AG08395 (cell line): ENCODE measurements at regions not wholly inside any gene's neighbourhood (a gene's known extent, or its start where the extent isn't known, plus 50 kb on each side); places are given as distances from the start of the nearest gene placed in this dataset.
"Not testable (repeated sequence)": the region's sequence is repeated elsewhere in the genome, so short reads cannot be mapped to it uniquely, and the experiment has no call there.

Experiments
- DNase-seq: peaks from one replicate; pipeline ENCODE4 v3.0.0; 2012; ENCODE audit warnings: mixed read lengths, low spot score

GRCh38 chr6:21772884-21773575 is 179.5 kb downstream of the SOX4 start:
- no peak for DNase-seq

DNA sequence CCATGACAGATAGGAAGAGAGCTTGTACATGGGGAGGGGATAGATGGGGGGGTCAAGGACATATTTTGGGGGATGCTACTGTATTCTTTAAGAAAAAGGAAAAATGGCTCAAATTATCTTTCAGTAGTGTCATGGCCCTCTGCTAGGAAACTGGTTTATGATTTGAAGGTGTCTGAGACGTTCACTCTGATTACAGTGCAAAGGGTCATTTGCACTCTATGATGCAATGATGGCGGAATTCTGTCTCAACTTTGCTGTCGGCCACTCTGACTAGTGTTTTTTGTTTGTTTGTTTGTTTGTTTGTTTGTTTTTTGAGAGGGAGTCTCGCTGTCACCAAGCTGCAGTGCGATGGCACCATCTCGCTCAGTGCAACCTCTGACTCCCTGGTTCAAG is 180.0 kb downstream of the SOX4 start:
- no peak for DNase-seq

- DNase-seq: no peak
Measured at GRCh38 chr6:21777846-21778245, 184.3 kb downstream of the SOX4 start.

DNA sequence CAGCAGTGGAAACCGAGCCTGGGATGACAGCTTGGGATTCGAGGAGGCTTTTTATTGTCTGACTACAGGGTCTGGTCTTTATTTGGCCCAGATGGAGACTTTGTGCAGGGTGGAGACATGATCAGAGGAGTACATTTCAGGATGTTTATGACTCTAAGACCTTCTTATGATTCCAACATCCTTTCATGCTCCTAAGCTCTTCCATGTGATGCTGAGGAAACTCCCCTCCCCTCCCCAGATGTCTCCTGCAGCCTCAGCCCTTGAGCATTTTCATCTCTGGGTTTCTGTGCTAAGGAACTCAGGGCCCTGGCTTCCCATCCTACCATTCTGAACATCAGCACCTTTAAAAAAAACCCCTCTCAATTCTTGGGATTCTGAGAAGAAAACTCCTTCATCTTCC is 186.6 kb downstream of the SOX4 start:
- no peak for DNase-seq

GRCh38 chr6:21780679-21781078 is 187.1 kb downstream of the SOX4 start:
- no peak for DNase-seq

DNA sequence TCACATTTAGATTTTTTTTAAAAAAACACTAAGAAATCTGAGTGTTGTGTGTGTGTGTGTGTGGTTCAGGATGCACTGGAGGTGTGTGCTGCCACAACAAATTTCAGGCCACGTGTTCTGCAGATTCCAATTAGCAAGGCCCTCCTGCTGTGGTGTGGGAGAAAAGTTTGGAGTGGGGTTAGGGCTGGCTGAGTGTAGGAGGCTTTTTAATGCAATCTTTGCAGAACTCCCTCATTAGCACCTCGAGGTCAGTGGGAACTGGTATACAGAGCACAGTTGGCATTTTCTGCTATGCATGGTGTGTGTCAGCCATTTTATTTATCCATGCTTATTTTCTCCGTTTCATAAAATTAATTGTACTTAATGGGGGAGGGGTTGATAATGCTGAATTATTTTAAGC is 187.6 kb downstream of the SOX4 start:
- no peak for DNase-seq

GRCh38 chr6:21785164-21785563 is 191.6 kb downstream of the SOX4 start:
- no peak for DNase-seq

GRCh38 chr6:21791056-21791455 is 197.5 kb downstream of the SOX4 start:
- no peak for DNase-seq

GRCh38 chr6:21791581-21791980 is 198.0 kb downstream of the SOX4 start:
- DNase-seq: peak; percentile 23

GRCh38 chr6:21792177-21792576 is 198.6 kb downstream of the SOX4 start:
- no peak for DNase-seq

GRCh38 chr6:21796979-21797378 is 203.4 kb downstream of the SOX4 start:
- not testable (repeated sequence) for DNase-seq

GRCh38 chr6:21798468-21798867 is 204.9 kb downstream of the SOX4 start:
- no peak for DNase-seq

GRCh38 chr6:21800330-21800729 is 206.8 kb downstream of the SOX4 start:
- no peak for DNase-seq

- DNase-seq: peak; percentile 8
Measured at GRCh38 chr6:21800948-21801438, 207.4 kb downstream of the SOX4 start.

- no peak for DNase-seq
Measured at GRCh38 chr6:21801446-21802174, 208.1 kb downstream of the SOX4 start.

DNA sequence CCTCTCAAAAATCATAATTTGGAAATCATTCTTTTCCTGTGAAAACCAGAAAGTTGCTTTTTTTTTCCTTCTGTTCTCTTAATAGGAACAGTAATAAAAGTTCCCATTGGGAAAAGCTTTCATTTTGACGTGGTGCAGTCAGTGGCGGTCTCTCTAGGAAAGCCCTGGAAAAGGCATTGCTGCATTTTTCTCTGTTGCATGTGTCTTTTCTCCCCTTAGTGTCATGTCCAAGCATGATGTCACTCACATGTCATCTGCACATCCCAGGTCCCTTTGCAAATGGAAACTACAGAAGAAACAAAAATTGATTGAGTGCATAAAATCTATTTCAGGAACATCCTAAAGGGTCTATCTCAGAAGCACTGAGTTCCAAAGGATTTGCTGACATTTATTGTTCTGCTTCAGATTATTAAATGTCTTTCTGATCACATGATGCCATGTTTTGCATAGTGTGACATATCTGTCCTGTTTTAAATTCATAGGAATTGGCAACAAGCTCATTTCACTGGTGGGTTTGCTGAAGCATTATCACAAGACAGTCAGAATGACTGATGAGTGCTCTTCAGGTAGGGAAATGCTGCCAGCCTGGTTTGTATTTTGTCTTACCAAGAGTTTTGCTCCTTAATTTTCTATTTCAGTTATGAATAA is 208.7 kb downstream of the SOX4 start:
- no peak for DNase-seq

DNA sequence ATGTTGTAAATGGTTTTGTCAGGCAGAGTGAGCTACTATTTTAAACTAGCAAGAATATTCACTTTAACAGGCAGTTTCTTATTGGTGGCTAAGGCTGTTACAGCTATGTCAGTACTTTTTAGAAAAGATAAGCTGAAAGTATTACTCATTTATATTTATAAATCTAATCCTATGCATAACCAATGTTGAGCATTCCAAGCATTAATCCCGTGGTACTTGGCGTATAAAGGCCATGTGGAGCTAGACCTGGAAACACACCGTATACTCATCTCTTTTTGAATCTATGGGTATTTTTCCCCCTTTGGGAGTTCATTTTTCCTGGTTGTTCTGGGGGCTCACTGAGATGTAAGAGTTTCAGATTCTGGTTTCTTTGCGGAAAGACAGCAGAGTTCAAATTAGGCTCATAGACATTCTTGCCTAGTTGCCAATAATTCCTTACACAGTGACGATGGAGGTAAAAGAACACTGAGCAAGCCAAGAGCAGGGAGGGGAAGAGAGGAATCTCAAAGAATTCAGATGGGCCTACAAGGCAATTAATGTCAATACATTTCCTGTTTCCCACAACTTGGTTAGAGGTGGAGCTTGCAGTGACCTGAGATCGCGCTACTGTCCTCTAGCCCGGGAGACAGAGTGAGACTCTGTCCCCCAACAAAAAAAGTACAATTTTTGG is 211.5 kb downstream of the SOX4 start:
- no peak for DNase-seq

GRCh38 chr6:21807299-21808044 is 213.9 kb downstream of the SOX4 start:
- DNase-seq: no peak

- DNase-seq: peak; percentile 67
Measured at GRCh38 chr6:21808045-21808470, 214.5 kb downstream of the SOX4 start.

- no peak for DNase-seq
Measured at GRCh38 chr6:21808551-21809242, 215.1 kb downstream of the SOX4 start.

DNA sequence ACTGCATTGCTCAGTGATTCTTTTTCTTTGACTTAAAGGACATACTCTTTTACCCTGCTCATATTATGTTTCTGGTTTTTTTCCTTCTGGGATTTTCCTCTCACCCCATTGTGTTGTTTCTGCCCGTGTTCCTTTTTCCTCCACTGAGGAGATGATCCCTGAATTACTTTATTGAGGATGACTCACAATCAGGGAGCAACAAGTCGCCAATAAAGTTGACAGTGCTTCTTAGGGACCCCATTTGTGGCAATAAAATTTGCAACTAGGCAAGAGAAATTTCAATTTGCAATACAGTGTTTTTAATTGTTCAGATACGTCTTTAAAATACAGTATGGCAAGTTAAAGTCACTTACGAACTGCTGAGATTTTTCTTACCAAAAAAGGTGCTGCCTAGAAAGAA is 217.9 kb downstream of the SOX4 start:
- DNase-seq: no peak
